Cardiac fibroblast (primary cell): ENCODE measurements at regions not wholly inside any gene's neighbourhood (a gene's known extent, or its start where the extent isn't known, plus 50 kb on each side); places are given as distances from the start of the nearest gene placed in this dataset.

ENCODE experiments used
- DNase-seq, 2 donors: peaks; one replicate each; pipeline versions ENCODE4 v3.0.0 to v3.0.0-alpha.2; 2010; ENCODE audit warnings: low read depth in 2 of 2
- H3K4me3 ChIP-seq, 2 donors: replicated peaks in 1 of 2; 1 replicate in 1 of 2; 2 replicates in 1 of 2; pipeline ENCODE4 v1.5.1; 2011; ENCODE audit warnings: low read depth in 2 of 2, low read length in 2 of 2, mild to moderate bottlenecking in 2 of 2, moderate library complexity in 1 of 2
- CTCF ChIP-seq: IDR thresholded peaks from one replicate; pipeline ENCODE4 v1.5.1; 2011; ENCODE audit warnings: low read depth, mild to moderate bottlenecking, low read length, inconsistent platforms

GRCh38 chr7:67771846-67772605 is 775.4 kb downstream of the TYW1 start:
- H3K4me3 ChIP-seq, result no peak overlapping the region
- no peak for TF ChIP-seq CTCF
- no peak for DNase-seq

GRCh38 chr7:67773081-67773480 is 776.4 kb downstream of the TYW1 start:
- no peak overlapping the region for H3K4me3 ChIP-seq
- TF ChIP-seq CTCF, result no peak
- DNase-seq, result no peak

- no peak overlapping the region for H3K4me3 ChIP-seq
- TF ChIP-seq CTCF, result no peak
- no peak for DNase-seq
Measured at GRCh38 chr7:67777119-67777518, 780.5 kb downstream of the TYW1 start.

GRCh38 chr7:67781841-67782240 is 785.2 kb downstream of the TYW1 start:
- no peak for TF ChIP-seq CTCF
- no peak overlapping the region for H3K4me3 ChIP-seq
- no peak for DNase-seq

GRCh38 chr7:67786021-67786420 is 789.4 kb downstream of the TYW1 start:
- no peak for DNase-seq
- no peak overlapping the region for H3K4me3 ChIP-seq
- TF ChIP-seq CTCF, result no peak

- peak in 1 of 2 donors; percentile 41 for DNase-seq
- H3K4me3 ChIP-seq, result no peak overlapping the region
- no peak for TF ChIP-seq CTCF
Measured at GRCh38 chr7:67788669-67789068, 792.0 kb downstream of the TYW1 start.

GRCh38 chr7:67791918-67792317 is 795.3 kb downstream of the TYW1 start:
- TF ChIP-seq CTCF, result no peak
- H3K4me3 ChIP-seq, result no peak overlapping the region
- DNase-seq, result no peak
